COLO668 (cell line): ENCODE measurements at regions not wholly inside any gene's neighbourhood (a gene's known extent, or its start where the extent isn't known, plus 50 kb on each side); places are given as distances from the start of the nearest gene placed in this dataset.
"Not testable (repeated sequence)": the region's sequence is repeated elsewhere in the genome, so short reads cannot be mapped to it uniquely, and the experiment has no call there.

Source experiments
- DNase-seq: peaks from one replicate; lab custom pipeline; 2025; ENCODE audit not compliant: unreplicated experiment; lab: John Stamatoyannopoulos, UW

GRCh38 chr16:17563323-17564091 is 92.7 kb upstream of the XYLT1 start:
- DNase-seq = no peak

- DNase-seq = no peak
These were observed 90.3 kb upstream of the XYLT1 start for GRCh38 chr16:17561056-17561455.

GRCh38 chr16:17560548-17560947 is 89.8 kb upstream of the XYLT1 start:
- DNase-seq = no peak

- no peak for DNase-seq
These were observed 88.6 kb upstream of the XYLT1 start for GRCh38 chr16:17559394-17559793.

GRCh38 chr16:17557949-17558348 is 87.2 kb upstream of the XYLT1 start:
- no peak for DNase-seq

- no peak for DNase-seq
These were observed 86.7 kb upstream of the XYLT1 start for GRCh38 chr16:17557480-17557879.

GRCh38 chr16:17556276-17557052 is 85.7 kb upstream of the XYLT1 start:
- no peak for DNase-seq

- no peak for DNase-seq
These were observed 84.4 kb upstream of the XYLT1 start for GRCh38 chr16:17555176-17555575.

GRCh38 chr16:17552351-17552750 is 81.6 kb upstream of the XYLT1 start:
- DNase-seq = no peak

GRCh38 chr16:17551682-17552081 is 80.9 kb upstream of the XYLT1 start:
- DNase-seq = not testable (repeated sequence)

- no peak for DNase-seq
These were observed 78.1 kb upstream of the XYLT1 start for GRCh38 chr16:17548825-17549224.

- no peak for DNase-seq
These were observed 74.0 kb upstream of the XYLT1 start for GRCh38 chr16:17544785-17545184.

GRCh38 chr16:17544304-17544703 is 73.5 kb upstream of the XYLT1 start:
- no peak for DNase-seq

- no peak for DNase-seq
These were observed 72.3 kb upstream of the XYLT1 start for GRCh38 chr16:17543073-17543472.

- no peak for DNase-seq
These were observed 70.6 kb upstream of the XYLT1 start for GRCh38 chr16:17541324-17541723.

- no peak for DNase-seq
These were observed 68.2 kb upstream of the XYLT1 start for GRCh38 chr16:17538927-17539326.

GRCh38 chr16:17532338-17532995 is 61.7 kb upstream of the XYLT1 start:
- DNase-seq = no peak

- no peak for DNase-seq
These were observed 59.4 kb upstream of the XYLT1 start for GRCh38 chr16:17529982-17530760.

GRCh38 chr16:17526956-17527937 is 56.5 kb upstream of the XYLT1 start:
- DNase-seq = no peak

- DNase-seq = no peak
These were observed 53.9 kb upstream of the XYLT1 start for GRCh38 chr16:17524656-17525055.
